Activated CD4-positive, alpha-beta T cell treated with anti-CD3 and anti-CD28 coated beads, Interleukin-2, Interleukin-6, amounts not matched to agents 100 ng/mL and 50 ng/mL, durations not matched to agents 16 hours and 8 hours (primary cell): ENCODE measurements at regions not wholly inside any gene's neighbourhood (a gene's known extent, or its start where the extent isn't known, plus 50 kb on each side); places are given as distances from the start of the nearest gene placed in this dataset.
A peak's percentile ranks its signal among the peaks of the same experiment; 100 is the strongest.
"Not testable (repeated sequence)": the region's sequence is repeated elsewhere in the genome, so short reads cannot be mapped to it uniquely, and the experiment has no call there.

Experiments used
- DNase-seq: peaks from one replicate; pipeline ENCODE4 v3.0.0-alpha.2; 2020

DNA sequence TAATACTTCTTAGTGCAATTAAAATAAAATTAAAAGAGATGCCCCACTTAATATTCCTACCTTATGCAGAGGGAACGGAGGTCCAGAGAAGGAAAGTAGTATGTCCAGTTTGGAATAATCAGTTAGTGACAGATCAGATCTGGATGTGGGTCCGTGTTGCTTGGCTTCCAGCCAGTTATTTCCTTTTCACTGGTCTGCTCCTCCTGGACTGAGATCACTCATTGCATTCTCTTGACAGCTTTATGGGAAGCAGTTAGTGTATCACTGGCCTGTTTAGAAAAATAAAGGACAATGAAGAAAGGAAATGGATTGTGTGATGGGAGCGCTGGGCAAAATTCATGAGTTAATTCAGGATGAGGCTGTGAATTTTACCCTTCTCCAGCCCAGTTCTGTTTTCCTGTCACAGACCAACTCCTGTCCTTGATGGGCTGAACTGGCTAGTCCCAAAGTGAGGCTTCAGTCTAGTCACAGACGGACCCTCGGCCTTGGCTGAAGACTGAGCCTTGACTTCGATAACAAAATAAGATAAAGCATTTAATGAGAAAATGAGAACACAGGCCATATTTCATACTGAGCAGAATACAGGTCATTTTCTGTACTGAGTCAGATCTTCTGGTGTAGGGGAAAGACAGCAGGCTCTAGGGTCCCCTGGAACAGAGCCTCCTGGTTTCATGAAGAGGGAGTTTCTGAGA is 85.2 kb upstream of the TRABD2B start:
- no peak for DNase-seq

DNA sequence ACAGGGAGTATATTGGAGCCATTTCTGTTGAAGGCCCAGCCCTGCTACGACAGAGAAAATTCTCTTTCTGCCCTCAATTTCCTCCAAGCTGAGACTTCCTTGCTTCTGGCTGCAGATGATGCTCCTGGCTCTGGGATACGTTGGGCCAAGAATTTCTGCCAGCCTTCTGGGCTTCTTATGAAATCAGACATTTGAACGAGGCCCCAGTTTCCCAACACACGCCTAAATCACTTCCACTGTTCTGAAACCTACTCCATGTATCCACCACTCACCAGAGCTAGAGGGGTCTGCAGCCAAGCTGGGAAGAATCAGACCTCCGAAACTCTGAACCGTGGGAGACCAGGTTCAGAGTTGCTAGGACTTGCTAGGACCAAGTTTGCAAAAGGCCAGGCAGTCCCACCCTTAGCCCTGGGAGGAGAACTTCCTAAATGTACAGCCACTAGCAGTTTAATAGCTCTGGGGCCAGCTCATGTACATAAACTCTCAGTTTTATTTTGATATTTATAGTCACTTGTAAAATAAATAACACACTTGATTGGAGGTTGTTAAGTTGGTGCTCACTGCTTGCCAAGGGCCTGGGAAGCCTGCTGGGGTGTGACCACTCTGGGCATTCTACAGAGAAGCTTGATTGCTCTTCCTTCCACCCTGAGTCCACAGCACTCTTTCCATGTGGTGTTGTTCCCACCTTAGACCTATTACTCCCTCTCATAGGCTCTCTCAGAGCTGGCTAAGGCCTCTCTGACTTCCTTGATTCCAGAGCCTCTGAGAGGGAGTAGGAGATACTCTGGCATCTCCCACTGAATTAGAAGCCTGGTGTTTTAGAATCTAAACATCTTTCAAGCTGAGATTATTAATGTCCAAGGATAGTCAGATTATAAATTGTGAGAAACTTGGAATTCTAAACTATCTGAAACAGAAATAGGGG is 83.4 kb upstream of the TRABD2B start:
- DNase-seq: no peak

DNA sequence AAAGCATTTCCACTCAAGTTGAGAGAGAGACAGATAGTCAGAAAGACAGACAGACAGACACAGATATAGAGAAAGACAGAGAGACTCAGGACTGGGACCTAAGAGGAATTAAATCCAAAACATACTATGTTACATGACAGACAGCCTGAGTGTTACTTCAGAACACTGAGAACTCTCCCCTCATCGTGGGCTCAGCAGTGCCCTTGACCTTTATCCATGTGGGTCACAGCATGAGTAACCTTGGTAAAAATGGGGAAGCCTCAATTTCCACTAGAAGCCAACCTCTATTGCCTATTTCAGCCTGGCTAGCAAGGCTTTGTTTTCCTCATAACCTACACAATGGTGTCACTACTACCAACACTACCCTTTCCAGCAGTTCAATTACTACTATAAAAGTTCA is 81.9 kb upstream of the TRABD2B start:
- DNase-seq: no peak

DNA sequence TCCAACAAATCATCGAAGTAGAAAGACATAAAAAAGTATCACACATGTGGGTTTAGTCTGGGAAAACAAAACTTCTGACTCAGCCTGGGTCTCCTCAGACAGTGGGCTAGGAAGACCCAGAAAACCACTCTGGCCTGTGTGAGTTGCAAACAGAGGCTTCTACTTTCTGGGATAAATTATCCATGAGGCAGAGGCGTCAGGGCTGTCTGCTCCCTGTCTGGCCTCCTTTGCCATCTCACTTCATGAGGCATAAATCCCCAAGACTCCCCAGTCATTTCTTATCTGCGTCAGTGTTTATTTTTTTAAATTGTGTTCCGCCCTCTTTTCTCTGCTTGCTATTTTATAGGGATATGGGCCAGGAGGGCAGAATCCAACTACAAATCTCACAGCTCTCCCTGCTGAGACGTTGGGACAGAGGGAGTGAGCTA is 80.6 kb upstream of the TRABD2B start:
- no peak for DNase-seq

DNA sequence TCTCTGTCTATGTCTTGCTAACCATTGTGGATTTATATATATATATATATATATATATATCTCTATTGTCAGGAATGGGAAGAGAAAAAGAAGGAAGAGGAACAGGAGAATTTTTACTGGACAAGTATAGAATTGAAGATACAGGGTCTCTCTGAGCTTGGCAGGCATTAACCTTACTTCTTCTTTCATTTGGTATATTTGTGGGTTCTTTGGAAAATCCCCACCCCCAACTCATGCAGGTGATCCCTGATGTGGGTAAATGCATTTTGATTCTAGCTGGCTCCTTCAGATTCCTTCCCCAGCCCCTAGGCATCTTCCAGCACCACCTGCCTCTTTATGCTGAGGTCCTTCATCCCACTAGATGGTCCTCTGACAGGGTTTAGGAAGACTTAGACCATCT is 78.8 kb upstream of the TRABD2B start:
- DNase-seq: no peak

DNA sequence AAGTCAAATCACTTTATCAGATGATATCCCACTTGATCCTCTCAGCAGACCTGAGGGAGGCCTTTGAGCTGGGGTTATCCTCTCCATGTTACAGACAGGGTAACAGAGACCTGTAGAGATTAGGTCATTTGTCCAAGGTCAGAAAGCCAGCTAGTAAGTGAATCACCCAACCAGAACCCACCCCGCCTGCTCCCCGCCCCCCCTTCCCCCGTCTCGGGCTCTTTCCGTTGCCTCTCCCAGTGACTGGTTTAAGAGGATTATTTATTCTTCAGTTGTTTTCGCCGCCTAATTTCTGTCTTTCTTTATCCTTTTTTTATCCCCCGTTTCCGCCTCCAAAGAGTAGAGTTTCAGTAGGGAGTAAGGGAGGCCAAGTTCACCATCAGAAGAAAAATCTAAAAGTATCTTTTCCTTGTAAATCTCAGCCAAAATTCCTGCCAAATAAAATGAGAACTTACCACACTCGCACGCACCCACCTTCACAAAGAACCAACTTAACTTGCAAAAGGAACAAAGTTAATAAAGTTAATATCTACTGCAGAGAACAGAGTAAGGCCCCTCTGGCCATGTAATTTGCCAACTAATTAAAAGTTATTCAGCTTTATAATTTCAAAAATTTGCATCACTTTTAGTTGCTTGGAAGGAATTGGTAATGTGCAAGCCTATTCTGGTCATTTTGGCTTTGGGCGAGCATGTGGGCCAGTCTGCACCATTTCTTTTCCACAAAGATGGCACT is 76.8 kb upstream of the TRABD2B start:
- no peak for DNase-seq

DNA sequence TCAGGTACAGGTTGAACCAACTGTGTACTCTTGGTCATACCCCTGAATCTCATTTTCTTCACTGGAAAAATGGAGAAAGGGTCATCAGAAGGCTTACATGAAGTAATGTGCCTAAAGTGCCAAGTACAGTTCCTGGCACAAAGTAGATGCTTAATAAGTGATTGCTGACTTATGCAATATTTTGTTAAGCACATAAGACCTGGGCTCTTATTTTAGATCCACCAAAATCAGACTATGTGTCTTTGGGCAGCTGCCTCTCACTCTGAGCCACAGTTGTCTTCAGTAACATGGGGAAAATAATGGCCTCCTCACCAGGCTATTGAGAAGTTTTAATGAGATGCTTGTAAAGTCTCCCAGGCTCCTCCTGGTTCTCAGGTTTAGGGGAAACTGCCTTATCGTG is 74.3 kb upstream of the TRABD2B start:
- no peak for DNase-seq

DNA sequence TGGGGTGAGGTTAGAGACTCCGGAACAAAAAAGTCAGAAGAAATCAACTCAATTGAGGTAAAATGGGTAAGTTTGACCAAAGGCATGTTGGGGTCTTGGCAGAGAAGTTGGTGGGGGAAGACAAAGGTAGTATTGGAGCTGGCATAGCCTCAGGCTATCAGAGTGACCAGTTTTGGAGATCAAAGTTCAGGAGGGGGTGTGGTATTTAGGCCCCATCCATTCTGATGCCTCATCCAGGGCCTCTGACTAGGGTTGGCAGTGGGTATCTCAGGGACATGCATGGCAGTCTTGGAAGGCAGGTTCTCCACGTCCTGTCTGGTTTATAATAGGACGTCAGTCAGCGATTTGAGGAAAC is 73.2 kb upstream of the TRABD2B start:
- DNase-seq: no peak

DNA sequence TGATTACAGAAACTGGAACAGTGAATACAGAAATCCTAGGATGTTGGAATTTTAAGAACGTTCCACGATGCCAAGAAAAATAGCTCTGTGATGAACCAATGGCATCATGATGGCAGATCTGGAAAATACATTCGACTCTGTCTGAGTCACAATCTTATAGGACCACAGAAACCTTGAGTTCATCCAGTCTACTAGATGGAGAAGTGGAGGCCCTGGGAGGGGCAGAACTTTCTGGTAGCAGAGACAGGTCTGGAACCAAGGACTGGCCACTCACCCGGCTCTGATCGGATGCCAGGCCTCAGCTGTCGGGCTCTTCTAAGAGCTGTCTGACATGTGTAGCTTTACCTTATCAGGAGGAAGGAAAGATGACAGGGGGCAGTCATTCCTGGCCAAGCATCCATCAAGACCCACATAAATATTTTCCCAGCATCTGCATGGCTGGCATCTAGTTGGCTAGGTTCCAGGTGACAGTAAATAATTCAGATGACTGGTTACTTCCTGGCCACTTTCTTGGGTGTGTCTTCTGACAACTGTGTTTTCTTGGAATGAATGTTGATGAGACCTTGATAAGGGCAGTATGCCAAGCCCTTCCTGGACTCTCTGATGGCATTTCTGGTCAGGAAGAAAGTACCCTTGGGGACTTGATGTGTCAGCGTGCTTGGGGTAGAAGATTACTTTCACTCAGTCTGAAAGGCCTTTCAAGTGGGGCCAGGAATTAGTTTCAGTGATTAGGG is 72.6 kb upstream of the TRABD2B start:
- no peak for DNase-seq

DNA sequence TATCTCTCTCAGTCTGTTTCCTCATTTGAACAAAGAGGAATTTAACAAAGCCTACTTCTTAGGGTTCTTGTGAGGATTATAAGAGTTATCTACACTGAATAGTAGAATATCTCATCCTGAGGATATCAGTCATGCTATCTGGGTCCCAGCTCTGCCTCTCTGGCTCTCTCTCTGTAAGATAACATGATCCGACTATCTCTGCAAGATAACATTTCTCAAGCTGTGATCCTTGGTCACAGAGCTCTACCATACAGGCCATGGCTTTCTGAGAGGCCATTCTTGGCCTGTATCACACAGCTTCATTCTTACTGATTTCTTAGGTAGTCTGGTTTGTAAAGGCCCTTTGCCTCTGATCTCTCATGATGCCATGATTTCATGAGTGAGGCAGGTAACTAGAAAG is 71.0 kb upstream of the TRABD2B start:
- no peak for DNase-seq

DNA sequence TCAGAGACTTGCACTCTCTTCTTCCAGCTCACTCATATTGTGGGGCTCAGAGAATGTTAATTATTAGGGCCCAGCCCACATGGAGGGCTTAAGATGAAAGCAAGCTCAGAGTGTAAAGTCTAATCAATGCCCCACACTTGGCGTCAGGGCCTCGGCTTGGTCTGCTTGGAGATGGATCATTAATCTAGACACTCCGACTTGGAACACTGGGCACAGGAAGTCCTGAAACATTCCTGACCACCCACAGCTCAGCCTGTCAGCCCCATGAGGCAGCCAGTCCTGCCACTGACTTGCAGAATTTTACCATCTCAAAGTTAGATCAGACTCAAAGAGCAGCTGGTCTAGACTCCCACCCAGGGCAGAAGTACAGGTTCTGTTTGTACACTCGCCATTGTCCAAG is 69.8 kb upstream of the TRABD2B start:
- no peak for DNase-seq

DNA sequence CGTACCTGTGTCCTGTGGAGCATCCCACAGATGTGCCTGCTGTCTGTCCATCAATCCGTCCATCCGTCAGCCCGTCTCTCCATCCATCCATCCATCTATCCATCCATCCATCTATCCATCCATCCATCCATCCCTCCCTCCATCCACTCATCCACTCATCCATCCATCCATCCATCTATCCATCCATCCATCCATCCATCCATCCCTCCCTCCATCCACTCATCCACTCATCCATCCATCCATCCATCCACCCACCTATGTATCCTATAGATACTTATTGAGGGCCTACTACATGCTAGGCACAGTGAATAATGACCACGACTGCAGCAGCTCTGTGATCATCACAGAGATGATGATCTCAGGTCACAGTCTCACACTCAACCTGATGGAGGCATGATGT is 67.5 kb upstream of the TRABD2B start:
- not testable (repeated sequence) for DNase-seq

DNA sequence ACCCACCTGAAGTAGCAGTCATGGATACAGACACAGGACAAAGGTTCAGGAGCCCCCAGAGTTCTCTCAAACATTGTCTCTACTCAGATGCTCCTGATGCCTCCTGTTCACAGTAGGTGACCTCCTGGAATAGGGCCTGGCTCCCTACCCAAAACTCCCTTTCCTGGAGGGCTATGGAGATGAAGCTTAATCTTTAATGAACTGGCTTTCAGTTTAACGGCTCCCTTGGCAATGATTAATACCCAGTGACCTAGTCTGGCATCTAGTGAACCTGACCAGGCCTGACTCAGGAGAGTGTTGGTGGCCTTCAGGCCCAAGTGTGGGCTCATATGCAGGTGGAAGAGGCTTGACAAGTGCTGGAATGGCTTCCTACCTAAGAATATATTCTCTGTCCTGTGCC is 65.2 kb upstream of the TRABD2B start:
- DNase-seq: no peak

DNA sequence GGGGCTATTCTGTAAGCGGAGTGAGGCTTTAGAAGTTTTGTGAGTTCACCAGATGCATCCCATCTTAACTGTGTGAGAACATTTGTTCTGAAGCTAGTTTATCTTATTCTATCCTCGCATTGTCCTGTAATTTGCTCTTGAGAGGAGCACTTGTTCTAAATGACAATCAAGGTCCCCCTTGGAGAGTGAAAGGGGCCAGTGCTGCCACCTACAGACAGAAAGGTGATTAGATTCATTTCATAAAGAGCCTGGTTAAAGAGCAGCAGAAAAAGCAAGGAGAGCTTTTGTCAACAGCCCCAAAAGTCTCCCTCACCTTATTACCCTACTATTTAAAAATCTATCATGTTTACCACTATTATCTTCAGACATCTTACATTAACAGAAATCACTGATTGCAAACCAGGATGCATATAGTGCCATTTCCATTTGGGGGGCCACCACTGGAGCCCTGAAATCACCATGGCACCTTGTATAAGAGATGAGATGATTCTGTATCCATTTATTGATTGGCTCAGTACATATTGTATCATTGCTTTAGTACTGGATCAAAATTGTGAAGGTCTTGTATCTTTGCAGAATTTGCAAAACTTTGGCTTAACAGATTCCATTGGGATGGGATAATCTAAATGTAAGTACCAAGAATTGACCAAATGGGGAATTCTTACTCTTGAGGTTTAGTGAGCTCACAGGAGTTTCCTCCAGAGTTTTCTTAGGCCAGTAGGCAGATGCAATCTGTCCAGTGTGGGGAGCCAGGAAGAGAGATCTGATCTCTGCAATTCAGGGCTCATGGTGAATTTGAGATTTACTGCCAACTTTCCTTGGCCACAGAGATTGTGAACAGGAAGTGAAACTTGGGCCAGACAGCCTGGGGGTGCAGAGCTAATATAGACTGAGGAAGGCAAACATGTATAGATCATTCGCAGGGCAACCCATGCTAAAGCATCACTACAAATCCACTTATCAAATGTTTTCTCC is 64.3 kb upstream of the TRABD2B start:
- DNase-seq: peak; percentile 46

DNA sequence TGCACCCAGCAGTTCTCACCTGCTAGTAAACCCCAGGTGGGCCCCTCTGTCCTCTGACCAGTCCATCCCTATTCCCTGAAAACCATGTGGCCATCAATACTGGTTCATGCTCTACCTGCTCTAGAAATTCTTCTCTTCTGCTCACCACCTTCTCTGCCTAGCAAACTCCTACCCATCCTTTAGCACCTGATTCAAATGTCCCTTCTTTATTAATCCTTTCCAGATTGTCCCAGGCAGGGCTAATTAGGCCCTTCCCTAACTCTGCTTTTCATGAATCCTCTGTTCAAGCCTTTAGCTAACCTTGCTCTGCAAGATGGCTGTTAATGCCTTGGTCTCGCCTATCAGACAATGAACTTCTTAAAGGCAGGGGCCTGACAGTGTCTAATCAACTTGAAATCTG is 62.1 kb upstream of the TRABD2B start:
- no peak for DNase-seq

DNA sequence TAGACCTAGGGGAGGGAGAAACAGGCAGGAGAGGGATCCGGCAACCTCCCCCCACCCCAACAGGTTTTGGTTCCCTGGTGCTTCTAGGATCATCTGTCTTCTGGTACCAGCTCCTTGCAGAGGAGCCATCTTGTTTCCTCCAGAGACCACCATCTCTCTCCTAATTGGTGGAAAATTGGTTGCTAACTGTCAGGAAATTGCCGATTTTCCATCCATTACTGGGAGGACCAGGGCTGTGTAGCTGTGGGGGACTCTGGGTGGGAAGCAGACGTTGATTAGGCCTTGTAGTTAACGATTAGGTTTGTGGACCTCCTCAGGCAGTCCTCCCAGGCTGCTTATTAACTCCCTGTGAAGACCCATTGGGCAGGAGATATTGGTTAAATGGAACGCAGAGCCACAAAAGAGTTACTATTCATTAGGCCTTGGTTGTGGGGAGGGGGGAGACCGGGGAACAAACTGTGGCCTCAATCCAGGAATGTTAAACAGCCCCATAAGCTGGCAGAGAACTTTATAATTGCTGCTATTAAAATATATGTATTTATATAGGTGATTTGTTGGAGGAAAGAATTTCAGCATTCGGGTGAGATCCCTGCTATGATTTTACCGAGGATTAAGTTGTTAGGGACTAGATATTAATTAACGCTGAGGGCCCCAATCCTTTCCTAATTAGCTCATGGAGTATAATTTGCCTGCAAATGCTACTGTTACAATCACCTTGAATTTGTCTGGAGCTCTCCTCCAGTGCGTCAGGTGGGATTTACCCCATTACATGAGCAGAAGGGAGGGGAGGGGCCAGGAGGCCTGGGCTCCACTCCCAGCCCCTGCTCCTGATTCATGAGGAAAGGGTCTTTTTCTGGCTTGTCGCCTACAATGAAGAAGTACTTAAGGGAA is 61.2 kb upstream of the TRABD2B start:
- DNase-seq: no peak

DNA sequence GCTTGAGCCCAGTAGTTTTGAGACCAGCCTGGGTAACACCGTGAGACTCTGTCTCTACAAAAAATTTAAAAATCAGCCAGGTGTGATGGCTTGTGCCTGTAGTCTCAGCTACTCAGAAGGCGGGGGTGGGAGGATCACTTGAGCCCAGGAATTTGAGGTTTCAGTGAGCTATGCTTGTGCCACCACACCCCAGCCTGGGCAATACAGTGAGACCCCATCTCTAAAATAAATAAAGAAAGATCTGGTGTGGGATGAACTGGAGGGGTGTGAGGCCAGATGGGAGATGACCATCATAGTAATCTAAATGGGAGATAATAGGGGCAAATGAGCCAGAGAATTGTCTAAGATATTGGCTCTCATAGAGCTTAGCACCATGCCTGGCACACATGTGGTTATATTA is 60.1 kb upstream of the TRABD2B start:
- DNase-seq: no peak

DNA sequence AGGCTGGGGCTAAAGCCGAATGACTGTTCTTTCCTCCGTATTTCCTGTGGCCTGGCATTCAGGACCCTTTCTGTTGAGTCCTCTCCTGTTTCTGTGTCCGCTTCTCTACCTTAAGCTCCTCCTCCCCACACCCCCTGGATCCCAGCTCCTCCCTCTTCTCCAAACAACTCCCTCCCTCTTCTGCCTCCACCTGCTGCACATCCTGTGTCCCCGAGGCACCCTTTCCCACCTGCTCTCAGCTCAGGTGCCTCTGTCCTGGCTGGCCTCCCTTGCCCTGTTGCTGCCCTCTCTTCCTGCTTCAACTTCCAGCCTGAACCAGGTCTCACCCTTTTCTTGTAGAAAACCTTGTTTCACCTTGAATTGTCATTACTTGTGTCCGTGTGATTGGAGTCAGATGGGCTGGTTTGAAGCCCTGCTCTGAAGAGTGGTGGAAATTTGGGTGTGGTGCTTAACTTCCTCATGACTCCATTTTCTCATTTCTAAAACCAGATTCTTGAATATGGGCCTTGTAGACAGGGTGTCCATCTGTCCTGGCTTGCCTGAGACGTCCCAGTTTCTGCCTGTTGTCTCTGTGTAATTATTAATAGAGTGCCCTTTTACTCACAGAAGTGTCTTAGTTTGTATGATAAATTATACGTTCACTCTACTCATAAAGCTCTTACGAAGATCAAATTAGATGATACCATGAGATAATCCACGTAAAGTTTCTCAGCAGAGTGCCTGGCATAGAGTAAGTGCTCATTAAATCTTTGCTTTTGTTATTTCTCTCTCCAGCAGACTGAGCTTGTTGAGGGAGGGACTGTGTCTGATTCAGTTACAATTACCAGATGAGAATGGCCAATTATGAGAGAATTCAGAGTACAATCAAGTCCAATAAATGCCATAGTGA is 58.9 kb upstream of the TRABD2B start:
- DNase-seq: no peak

DNA sequence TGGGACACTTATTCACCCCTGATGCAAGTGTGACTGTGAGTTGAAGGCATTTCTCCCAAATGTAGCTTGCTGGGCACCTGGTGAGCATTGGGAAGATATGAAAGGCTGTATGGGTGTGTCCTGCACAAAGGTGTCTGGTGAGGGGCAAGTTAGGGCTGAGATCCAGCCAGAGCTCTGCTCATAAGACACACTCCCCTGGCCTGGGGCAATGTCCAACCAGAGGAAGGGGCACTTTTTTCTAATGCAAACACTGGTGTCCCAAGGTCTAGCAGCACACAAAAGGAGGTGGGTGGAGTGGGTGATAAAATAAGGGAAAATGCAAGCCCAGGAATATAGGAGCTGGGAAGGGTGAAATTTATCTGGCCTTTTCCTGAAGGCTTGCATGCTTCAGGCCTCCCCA is 57.0 kb upstream of the TRABD2B start:
- no peak for DNase-seq

DNA sequence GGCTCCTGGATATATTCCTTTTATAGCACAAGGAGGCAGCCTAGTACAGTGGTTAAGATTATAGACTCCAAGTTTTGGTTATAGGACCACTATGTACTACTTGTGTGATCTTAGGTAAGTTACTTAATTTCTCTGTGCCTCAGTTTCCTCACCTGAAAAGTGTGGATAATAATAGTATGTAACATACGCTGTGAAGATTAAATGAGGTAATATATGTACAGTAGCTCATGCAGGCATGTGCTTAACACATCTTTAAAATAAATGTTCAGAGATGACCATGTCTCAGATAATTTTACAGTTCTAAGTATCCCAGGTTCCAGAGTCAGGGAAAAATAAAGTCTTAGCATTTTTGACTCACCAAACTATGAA is 55.7 kb upstream of the TRABD2B start:
- DNase-seq: no peak
